LNCaP clone FGC (cell line): ENCODE measurements at regions not wholly inside any gene's neighbourhood (a gene's known extent, or its start where the extent isn't known, plus 50 kb on each side); places are given as distances from the start of the nearest gene placed in this dataset.

ENCODE experiments used
- DNase-seq: peaks from one replicate; pipeline ENCODE4 v3.0.0-alpha.2; 2011; ENCODE audit warnings: low read depth
- H3K4me3 ChIP-seq: 2 replicates; pipeline ENCODE4 v1.5.1; 2011; ENCODE audit warnings: mild to moderate bottlenecking, low read depth, low read length, control low read depth
- CTCF ChIP-seq: IDR thresholded peaks from 2 replicates; pipeline ENCODE4 v1.5.1; 2012; ENCODE audit warnings: mild to moderate bottlenecking; ENCODE audit not compliant: control insufficient read depth, insufficient read depth; ENCODE audit errors: extremely low read depth

GRCh38 chr22:22113701-22114100 is 130.9 kb upstream of the VPREB1 start:
- no peak for DNase-seq
- no peak overlapping the region for H3K4me3 ChIP-seq
- TF ChIP-seq CTCF, result no peak

GRCh38 chr22:22112533-22113294 is 130.1 kb upstream of the TOP3B start:
- H3K4me3 ChIP-seq, result no peak overlapping the region
- no peak for TF ChIP-seq CTCF

GRCh38 chr22:22111983-22112382 is 129.4 kb upstream of the TOP3B start:
- H3K4me3 ChIP-seq, result no peak overlapping the region
- no peak for DNase-seq
- no peak for TF ChIP-seq CTCF

More at GRCh38 chr22:22112533-22113294, 130.1 kb upstream of the TOP3B start:
- no peak for DNase-seq

GRCh38 chr22:22111267-22111751 is 128.7 kb upstream of the TOP3B start:
- no peak for DNase-seq
- no peak overlapping the region for H3K4me3 ChIP-seq
- no peak for TF ChIP-seq CTCF

GRCh38 chr22:22110548-22111266 is 128.1 kb upstream of the TOP3B start:
- peak; percentile 1 for DNase-seq
- no peak overlapping the region for H3K4me3 ChIP-seq
- peak; percentile 53 for TF ChIP-seq CTCF

- no peak for DNase-seq
- TF ChIP-seq CTCF, result peak; percentile 20; the same call in 1 of the 2 replicates
- no peak overlapping the region for H3K4me3 ChIP-seq
These were observed 127.3 kb upstream of the TOP3B start for GRCh38 chr22:22109693-22110466.
